Neutrophil (primary cell): ENCODE measurements at regions not wholly inside any gene's neighbourhood (a gene's known extent, or its start where the extent isn't known, plus 50 kb on each side); places are given as distances from the start of the nearest gene placed in this dataset.
"Not testable (repeated sequence)": the region's sequence is repeated elsewhere in the genome, so short reads cannot be mapped to it uniquely, and the experiment has no call there.

Experiments
- H3K27ac ChIP-seq: fragments of 200-600 bp; sonication (generic); 2 replicates; pipeline ENCODE4 v1.5.1; 2016; ENCODE audit warnings: mild to moderate bottlenecking, moderate library complexity
- H3K27me3 ChIP-seq: fragments of 200-600 bp; sonication (generic); 2 replicates; pipeline ENCODE4 v1.6.0; 2016; ENCODE audit warnings: mild to moderate bottlenecking
- H3K36me3 ChIP-seq: fragments of 200-600 bp; sonication (generic); 2 replicates; pipeline ENCODE4 v1.5.1; 2017
- H3K4me1 ChIP-seq, 2 experiments: fragments of 200-600 bp in 1 of 2; sonication (generic) in 1 of 2; 1 replicate in 1 of 2; 2 replicates in 1 of 2; pipeline versions ENCODE4 v1.5.1 to v1.6.1; 2013 to 2016; ENCODE audit warnings: low read depth in 1 of 2, low read length in 1 of 2, mild to moderate bottlenecking in 1 of 2, moderate library complexity in 1 of 2; ENCODE audit not compliant: control insufficient read depth in 1 of 2, insufficient read depth in 1 of 2
- H3K4me3 ChIP-seq, 2 experiments: fragments of 200-600 bp in 1 of 2; sonication (generic) in 1 of 2; 1 replicate in 1 of 2; 2 replicates in 1 of 2; pipeline ENCODE4 v1.5.1; 2013 to 2016; ENCODE audit warnings: low read depth in 1 of 2, low read length in 1 of 2, mild to moderate bottlenecking in 1 of 2, moderate library complexity in 1 of 2
- H3K9me3 ChIP-seq: fragments of 200-600 bp; sonication (generic); 2 replicates; pipeline ENCODE4 v1.5.1; 2016
- TF ChIP-seq, protein P1 (sequence below): fragments of 200-600 bp; sonication (generic); IDR thresholded peaks from 2 replicates; pipeline ENCODE4 v1.5.1; 2016; ENCODE audit warnings: antibody characterized with exemption

DNA sequence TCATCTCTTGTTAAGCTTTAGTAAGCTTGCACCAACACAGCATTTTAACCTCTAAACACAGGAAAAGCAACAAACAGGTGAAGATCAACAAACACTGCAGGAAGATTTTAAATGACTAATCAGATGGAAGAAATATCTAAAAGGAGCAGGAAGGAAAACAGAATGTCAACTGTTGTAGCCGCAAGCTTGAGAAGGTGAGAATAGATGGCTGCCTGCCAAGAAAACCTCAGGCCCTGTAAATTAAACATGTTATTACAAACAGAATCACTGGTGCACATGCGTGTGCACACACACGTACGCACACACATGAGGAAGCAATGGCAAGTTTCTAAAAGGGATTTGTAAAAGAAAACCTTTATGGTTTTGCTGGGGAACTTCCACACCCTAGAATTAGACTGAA is 257.8 kb upstream of the GALNT5 start:
- Histone ChIP-seq H3K4me1 (no peaks in the 10 kb centered on the region), H3K36me3 (no peaks in the 10 kb centered on the region), H3K4me3 (no peak overlapping the region), H3K27me3 (no peaks in the 10 kb centered on the region), H3K27ac (no peak overlapping the region), H3K9me3 (no peaks in the 10 kb centered on the region)
- TF ChIP-seq, protein P1, sequence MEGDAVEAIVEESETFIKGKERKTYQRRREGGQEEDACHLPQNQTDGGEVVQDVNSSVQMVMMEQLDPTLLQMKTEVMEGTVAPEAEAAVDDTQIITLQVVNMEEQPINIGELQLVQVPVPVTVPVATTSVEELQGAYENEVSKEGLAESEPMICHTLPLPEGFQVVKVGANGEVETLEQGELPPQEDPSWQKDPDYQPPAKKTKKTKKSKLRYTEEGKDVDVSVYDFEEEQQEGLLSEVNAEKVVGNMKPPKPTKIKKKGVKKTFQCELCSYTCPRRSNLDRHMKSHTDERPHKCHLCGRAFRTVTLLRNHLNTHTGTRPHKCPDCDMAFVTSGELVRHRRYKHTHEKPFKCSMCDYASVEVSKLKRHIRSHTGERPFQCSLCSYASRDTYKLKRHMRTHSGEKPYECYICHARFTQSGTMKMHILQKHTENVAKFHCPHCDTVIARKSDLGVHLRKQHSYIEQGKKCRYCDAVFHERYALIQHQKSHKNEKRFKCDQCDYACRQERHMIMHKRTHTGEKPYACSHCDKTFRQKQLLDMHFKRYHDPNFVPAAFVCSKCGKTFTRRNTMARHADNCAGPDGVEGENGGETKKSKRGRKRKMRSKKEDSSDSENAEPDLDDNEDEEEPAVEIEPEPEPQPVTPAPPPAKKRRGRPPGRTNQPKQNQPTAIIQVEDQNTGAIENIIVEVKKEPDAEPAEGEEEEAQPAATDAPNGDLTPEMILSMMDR, result no peak

GRCh38 chr2:157004789-157005188 is 252.7 kb upstream of the GALNT5 start:
- TF ChIP-seq, protein P1, result no peak
- H3K4me3 ChIP-seq, result no peak overlapping the region
- no peaks in the 10 kb centered on the region for H3K36me3 ChIP-seq
- no peaks in the 10 kb centered on the region for H3K9me3 ChIP-seq
- no peaks in the 10 kb centered on the region for H3K27me3 ChIP-seq
- no peak overlapping the region for H3K27ac ChIP-seq
- no peaks in the 10 kb centered on the region for H3K4me1 ChIP-seq

GRCh38 chr2:157015015-157015575 is 242.4 kb upstream of the GALNT5 start:
- TF ChIP-seq, protein P1, result no peak
- no peak overlapping the region for H3K27ac ChIP-seq
- H3K4me3 ChIP-seq, result no peak overlapping the region

DNA sequence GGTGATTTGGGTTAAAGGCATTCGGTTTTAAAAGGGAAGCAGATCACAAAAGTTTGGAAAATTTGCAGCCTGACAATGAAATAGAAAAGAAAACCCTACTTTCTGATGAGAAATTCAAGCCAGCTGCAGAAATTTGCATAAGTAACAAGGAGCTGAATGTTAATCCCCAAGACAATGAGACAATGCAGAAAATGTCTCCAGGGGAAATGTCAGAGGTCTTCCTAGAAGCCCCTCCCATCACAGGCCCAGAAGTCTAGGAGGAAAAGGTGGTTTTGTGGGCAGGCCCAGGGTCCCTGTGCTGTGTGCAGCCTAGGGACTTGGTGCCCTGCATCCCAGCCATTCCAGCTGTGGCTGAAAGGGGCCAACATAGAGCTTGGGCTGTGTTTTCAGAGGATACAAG is 234.2 kb upstream of the GALNT5 start:
- not testable (repeated sequence) for H3K9me3 ChIP-seq, H3K27me3 ChIP-seq, H3K36me3 ChIP-seq, H3K4me3 ChIP-seq, H3K4me1 ChIP-seq, H3K27ac ChIP-seq

More at GRCh38 chr2:157015015-157015575, 242.4 kb upstream of the GALNT5 start:
- Histone ChIP-seq H3K27me3 (no peaks in the 10 kb centered on the region), H3K4me1 (no peaks in the 10 kb centered on the region), H3K9me3 (no peaks in the 10 kb centered on the region), H3K36me3 (no peaks in the 10 kb centered on the region)

GRCh38 chr2:157024129-157024528 is 233.4 kb upstream of the GALNT5 start:
- Histone ChIP-seq H3K27me3 (no peaks in the 10 kb centered on the region), H3K4me1 (no peaks in the 10 kb centered on the region), H3K36me3 (no peaks in the 10 kb centered on the region), H3K4me3 (no peak overlapping the region), H3K9me3 (no peaks in the 10 kb centered on the region), H3K27ac (no peak overlapping the region)
- TF ChIP-seq, protein P1, result no peak

GRCh38 chr2:157032017-157032416 is 225.5 kb upstream of the GALNT5 start:
- TF ChIP-seq, protein P1, result no peak
- Histone ChIP-seq H3K27ac (no peak overlapping the region), H3K36me3 (no peaks in the 10 kb centered on the region), H3K4me1 (no peaks in the 10 kb centered on the region), H3K27me3 (no peaks in the 10 kb centered on the region), H3K4me3 (no peak overlapping the region), H3K9me3 (no peaks in the 10 kb centered on the region)
